ENCODE measurements at regions not wholly inside any gene's neighbourhood (a gene's known extent, or its start where the extent isn't known, plus 50 kb on each side); places are given as distances from the start of the nearest gene placed in this dataset.

DNA sequence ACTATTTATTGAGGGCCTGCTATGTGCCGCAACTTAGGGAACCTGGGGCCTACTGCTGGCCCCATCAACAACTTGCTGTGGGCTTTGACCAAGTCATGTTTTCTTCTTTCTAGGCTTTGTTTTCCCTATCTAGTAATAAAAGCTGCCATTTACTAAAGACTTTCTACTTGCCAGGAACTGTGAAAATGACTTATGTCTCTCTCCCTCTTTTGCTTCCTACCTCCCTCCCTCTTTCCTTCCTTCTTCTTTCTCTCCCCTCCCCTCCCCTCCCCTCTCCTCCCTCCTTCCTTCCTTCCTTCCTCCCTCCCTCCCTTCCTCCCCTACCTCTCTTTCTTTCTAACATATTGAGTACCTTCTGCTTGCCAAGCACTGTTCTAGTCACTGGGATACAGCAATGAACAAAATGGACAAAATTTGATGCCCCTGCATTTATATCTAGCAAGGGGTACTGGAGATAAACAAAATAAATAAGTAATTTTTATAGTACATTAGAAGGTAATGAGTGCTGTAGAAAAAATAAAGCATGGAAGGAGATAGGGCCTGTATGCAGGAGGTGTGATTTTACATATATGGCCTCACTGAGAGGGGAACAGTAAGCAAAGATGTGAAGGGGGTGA, 170.3 kb upstream of the USP24 start:
- no peak for DNase-seq (ENCODE audit: low read depth in 2 of 2)

DNA sequence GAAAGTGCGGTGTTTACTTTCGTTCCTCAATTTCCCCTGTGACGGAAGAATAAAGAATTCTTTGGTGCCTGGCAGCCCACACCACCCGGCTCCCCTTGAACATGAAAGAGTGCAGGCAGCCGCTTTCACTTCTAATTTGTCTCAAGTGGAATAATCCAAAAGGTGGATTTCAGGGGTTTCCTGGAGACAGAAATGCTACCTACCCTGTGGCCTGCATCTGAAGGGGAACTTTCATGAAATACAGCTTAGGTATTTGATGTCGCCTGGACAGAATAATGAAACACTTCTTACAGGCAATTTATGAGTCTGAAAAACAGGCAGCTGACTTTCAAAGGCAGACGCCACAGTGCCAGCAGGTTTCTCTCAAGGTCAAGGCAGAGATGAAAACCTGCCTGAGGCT, 169.5 kb upstream of the USP24 start:
- DNase-seq (ENCODE audit: low read depth in 2 of 2), result no peak

DNA sequence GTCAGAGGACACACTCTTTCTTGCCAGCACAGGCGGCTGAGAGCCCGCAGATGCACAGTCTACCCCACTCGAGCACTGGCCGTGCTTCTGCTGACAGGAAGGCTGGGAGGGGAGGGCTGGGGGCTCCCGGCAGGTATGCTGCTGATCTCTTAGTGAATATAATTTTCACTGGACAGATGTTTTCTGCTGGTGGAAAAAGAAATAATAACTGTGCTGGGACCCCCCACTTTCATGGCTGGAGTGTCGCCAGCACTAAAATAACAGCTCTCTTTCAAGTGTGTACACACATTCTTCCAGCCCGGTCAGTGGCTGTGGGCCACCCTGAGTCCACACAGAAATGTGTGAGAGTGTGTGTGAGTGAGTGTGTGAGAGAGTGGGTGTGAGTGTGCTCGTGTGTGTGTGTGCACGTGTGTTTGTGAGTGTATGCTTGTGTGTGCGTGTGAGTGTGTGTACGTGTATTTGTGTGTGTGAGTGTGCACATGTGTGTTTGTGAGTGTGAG, 167.7 kb upstream of the USP24 start:
- DNase-seq (ENCODE audit: low read depth in 2 of 2), result no peak

DNA sequence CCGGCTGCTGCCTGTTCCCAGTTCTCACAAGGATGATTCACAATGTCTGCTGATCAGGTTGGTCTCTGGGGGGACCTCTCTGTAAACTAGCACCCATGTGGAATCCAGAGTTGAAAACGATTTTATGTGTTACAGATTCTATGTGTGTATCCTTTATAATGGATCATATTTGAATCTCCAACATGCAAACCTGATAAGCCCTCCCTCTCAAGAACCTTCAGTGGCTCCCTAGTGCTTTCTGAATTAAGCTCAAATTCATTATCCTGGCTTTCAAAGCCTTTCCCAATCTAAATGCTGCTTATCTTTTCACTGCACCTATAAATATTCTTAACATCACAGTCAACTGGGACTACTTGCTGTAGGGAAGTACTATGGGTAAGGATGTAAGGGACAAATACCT, 166.8 kb upstream of the USP24 start:
- DNase-seq (ENCODE audit: low read depth in 2 of 2), result no peak

DNA sequence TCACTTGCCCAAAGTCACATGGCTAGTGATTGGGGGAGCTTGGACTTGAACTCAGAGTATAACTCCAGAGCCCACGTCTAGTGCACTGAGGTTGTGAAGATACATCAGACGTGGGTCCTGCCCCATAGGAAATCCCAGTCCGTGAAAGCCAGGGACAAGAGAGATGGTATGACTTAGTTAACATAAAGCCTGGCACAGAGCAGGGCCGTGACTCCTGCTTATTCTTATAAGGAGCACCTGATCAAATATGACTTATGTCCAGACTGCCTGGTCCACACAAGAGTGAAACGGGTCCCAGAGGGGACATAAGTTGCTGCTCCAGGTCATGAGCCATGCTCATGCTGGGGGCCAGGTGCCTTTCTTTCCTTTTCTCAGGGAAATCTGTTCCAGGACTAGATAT, 166.3 kb upstream of the USP24 start:
- no peak for DNase-seq (ENCODE audit: low read depth in 2 of 2)

DNA sequence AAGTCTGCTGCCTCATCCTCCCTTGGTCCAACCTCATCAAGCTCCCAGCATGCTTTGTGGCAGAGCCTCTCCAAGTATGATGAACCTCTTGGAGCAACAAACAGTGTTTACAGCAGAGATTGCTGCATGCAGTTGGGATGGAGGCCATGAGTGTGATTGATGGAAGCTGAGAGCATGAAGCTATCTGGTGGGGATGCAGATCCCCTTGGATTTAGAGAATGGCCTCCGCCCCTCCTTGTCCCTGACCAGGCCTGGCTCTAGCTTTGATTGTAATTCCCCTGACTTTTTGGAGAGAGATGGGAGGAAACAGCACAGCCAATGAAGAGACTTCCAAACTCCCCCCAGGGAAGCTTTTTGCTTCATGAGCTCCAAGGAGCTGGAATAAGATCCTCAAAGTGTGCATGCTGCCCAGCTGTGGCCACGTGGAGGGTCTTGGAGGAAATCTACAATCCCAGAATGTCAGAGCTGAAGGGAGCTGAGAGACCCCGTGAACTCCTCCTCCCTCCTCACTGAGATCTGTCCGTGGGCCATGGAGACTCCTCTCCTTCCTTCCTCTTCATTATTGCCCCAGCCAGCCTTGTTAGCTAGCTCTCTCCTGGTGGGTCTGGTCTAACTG, 165.3 kb upstream of the USP24 start:
- no peak for DNase-seq (ENCODE audit: low read depth in 2 of 2)

DNA sequence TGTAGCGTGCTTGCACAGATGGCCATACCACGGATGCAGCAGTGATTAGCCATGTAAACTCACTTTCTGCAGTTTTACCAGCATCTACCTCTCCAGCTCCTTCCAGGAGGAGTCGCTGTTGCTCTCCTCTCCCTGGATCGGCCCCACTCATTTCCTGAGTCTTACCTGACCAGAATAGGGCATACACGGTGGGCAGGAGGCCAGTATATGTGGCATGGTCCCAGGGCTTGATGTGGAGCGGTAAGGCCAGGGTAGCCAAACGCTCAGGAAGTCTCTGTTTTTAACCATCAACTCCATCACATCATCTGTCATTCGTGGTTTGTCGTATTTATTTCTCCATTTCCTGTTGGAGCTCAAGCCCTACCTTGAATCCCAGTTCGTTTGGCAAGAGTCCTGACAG, 163.4 kb upstream of the USP24 start:
- peak; percentile 55 to 62 for DNase-seq (ENCODE audit: low read depth in 2 of 2)

DNA sequence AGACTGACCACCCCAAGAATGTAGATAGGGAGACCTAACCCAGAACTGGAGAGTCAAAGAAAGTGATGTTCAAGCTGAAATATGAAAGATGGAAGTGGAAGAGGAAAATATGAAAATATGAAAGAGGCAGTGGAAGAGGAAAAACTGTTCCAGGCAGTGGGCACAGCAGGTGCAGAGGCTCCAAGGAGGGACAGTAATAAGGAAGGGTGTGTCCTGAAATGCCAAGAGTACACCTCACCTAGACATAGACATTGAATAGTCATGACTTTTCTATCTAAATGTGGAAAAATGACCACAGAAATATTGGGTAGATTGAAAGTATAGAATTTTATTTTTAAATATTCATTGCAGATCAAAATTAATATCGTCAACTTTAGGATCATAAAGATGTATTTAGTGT, 161.7 kb upstream of the USP24 start:
- DNase-seq (ENCODE audit: low read depth in 2 of 2), result no peak

DNA sequence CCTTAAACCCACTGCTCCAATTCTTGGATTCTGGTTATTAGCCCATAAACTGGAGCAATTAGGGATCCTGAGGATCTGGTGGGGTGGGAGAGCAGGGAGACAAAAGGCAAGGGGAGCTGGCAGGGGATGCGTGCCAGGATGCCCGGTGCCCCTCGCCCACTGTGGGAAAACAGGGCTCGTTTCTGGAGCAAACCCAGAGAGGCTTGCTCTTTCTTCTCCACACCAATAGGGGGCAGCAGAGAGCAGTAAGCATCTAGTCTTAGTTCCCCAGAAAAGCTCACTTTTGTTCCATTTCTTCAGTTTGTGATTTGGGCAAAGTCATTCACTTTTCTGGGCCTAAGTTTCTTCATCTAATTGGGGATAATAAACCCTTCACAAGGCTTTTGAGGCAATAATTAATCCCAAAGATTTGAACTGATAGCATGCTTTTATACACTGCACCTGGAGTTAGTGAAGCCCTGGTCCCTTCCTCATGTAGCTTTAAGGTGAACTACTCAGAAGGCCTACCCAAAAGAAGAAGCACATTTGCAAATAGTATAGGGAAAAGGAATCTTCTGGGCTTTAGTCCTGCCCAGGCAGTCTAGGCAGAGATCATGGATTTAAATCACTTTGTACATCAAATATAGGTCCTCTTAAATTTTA, 160.6 kb upstream of the USP24 start:
- DNase-seq (ENCODE audit: low read depth in 2 of 2), result peak; percentile 51 to 66

DNA sequence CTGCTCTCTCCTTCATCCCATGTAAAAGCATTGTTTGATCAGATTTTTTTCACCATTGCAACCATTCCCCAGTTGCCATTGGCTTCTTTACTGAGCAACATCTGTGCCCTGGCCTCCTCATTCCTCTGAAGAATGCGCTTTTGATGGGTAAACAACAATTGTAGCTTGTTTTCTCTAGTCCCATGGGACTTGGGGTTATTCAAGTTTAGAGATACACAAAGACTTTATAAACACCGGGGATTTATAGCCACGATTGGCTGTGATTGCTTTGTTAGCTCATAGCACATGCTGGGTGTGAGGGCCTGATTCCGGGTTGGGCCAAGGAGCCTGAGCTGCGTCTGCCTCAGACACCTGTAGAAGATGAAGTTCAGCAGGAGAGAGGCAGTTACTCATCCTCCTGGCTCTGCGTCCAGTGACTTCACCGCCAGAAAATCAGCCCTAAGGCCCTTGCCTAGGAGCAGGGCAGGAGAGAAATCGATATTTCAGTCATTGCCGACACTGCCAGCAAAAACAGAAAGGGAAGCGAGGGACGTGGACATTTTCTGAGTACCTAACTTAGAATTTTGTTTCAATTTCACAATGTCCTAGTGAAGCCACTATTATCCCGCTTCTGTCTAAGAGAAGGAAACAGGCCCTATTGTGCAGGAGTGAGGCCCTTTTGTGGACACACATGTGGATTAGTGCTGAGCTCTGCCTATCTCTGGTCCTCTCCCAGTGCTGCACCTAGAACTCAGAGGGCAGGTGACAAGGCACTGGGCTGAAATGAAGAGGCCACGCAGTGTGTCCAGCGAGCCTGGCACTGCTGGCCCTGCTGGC, 159.8 kb upstream of the USP24 start:
- DNase-seq (ENCODE audit: low read depth in 2 of 2), result no peak

DNA sequence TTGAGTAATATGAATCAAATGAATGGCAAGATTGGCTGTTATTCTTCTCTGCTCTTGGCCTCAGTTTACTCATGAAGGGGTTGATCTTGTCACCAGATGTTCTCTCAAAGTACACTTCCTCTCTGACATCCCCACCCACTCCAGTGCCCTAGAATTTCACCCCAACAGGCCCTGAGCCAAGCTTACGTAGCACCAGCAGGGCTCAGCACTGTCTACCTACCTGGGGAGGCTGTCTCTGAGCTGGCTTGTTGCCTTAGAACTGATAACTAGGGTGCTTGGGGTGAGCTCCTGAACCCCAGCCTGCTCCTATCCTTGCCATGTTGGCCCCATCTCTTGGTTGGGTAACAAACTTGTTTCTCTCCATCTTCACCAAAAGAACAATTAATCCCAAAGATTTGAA, 159.1 kb upstream of the USP24 start:
- DNase-seq (ENCODE audit: low read depth in 2 of 2), result no peak

DNA sequence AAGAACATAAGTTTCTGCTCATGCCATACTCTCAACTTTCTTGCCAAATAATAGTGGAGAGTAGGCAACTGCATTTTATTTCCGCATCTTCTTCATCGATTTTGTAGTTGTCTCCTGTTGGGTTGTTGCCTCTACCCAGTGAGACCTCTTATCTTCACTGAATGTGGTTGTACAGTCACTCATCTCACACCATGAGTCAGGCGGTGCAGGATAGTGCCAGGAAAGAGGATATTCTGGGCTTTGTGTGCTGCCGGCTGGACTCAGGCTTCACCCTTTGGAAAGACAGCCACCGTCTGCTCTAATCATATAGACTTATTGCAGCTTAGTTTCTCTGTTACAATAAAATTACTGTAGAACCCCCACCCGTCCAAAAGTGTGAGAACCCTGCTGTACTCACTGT, 154.3 kb upstream of the USP24 start:
- DNase-seq (ENCODE audit: low read depth in 2 of 2), result no peak

DNA sequence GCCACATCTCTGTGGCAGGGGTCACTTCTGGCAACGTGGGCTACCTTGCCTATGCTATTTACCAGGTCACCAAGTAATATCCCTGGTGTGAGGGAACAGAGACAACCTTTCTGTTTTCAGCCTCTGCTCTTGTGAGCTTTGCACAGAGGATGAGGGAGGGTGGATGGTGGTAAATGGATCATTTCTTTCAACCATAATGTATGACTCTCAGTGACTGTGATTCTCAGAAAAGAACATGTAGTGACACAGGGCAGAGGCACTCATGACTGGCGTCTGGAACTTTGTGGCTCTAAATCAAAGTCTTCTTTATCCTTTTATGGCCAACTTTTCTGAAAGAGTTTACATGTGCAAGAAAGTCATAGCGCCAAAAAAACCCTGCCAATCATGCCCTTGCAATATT, 153.5 kb upstream of the USP24 start:
- no peak for DNase-seq (ENCODE audit: low read depth in 2 of 2)

DNA sequence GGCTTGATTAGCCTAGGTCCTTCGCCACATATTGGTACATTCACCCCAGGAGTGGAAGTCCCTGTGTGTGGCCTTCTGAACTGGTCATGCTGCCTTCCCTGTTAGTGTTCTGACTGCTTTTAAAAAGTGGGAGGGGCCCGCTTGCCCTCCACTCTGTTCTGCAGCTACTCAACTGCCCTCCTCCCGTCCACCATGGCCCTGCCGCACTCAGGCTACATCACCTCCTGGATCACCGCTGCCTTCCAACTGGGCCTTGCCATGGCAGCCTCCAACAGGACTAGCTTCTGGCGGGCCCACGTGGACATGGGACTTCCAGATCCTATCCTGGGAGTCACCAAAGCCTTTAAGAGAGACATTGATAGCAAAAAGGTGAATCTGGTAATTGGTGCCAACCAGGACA, 152.1 kb upstream of the USP24 start:
- DNase-seq (ENCODE audit: low read depth in 2 of 2), result no peak

DNA sequence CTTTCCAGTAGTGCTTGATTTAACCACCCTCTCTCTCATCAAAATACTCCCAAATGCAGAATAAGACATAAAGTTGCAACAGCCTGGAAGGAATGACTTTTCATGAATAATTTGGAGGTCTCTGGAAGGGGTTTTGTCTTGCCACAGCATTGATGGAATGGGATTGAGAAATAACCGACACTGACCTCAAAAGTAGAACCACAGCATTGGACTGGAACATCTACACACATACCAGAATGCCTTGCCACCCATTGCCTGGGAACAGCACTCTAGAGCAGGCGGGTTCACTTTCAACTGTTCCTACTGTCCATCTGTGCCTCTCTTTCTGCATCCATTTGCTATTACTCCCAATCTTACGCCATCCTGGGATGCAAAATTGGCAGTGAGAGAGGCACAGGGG, 149.1 kb upstream of the USP24 start:
- no peak for DNase-seq (ENCODE audit: low read depth in 2 of 2)

DNA sequence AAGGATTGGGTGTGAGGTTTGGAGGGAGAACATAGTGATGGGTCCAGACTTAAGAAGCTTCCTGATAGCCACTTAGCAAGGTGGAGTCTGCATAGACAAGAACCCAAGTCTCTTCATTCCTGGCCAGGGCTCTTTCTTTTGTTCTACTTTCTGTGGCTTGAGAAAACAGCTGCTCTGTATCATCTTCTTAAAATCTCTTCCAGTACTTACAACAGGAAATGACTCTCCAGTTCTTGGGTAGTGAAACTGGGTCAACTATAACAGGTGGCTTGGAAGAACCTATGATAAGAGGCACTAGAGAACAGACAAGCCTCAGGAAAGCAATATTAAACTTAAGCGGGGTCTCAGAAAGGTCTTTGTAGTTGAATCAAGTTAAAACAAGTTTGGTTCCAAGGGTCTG, 148.1 kb upstream of the USP24 start:
- DNase-seq (ENCODE audit: low read depth in 2 of 2), result peak in 1 of 2 donors; percentile 29

DNA sequence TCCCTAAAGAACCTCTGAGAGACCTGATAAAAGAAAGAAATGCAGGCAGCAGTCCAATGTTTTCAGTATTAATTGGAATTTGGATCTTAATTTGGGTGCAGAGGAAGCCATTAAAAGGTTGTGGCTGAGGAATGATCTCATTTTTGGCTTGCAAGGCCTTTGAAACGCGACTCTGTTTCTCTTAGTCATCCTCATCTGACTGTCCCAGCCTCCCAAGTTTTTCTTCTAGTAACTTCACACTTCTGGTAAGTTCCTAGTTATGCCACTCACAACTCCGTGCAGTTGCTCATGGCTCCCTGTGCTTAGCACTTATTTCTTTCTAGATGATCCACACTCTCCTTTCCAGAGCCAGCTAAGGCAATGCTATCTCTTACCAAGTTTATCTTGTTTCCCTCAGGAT, 147.4 kb upstream of the USP24 start:
- DNase-seq (ENCODE audit: low read depth in 2 of 2), result peak in 1 of 2 donors; percentile 46

DNA sequence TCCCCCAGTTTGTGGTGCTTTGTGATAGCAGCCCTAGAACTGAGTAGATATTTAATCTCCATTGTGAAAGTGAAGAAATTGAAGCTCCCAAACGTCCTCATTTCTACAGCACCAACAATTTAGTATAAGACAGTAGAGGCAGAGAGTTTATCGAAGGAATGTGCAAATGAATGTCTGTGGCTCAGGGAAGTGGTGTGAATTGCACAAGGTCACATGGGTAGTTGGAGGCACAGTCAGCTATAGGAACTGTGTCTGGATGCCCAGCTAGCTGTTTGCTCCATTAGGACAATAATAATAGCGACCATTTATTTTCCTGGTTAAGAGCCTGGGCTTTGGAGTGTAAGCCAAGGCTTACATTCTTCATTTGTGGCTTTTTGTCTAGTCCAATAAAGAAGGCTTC, 144.4 kb upstream of the USP24 start:
- DNase-seq (ENCODE audit: low read depth in 2 of 2), result no peak

DNA sequence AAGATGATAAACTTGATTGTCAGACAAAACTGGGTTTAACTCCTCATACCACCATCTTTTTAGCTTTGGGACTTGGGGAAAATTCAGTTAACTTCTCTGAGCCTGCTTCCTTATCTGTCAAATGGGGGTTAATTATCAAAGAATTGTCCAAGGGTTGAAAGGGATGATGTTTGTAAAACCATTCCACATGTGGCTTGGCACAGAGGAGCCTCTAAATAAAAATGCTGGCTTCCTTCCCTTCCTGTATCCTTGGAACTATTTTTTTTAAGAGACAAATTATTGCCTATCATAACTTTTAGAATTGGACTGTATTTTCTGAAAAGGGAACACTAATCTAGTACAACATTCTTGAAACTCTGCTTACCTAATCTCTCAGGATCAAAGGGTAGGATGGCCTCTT, 143.4 kb upstream of the USP24 start:
- no peak for DNase-seq (ENCODE audit: low read depth in 2 of 2)

DNA sequence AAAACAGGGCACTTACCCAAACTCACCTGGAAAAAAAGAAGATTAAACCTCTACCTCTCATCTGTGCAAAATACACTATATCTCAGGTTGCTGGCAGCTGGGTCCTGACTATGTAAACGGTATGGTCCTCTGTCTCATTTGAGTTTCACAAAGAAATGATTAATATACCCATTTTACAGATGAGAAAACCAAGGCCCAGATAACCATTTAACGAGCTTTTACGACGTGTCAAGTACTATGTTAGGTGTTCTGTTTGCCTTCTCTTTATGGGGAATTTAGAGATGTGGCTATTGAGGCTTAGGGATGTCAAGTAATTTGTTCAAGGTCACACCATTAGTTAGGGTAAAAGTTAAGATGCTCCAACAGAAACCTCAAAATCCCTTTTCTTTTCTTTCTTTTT, 140.4 kb upstream of the USP24 start:
- no peak for DNase-seq (ENCODE audit: low read depth in 2 of 2)

DNA sequence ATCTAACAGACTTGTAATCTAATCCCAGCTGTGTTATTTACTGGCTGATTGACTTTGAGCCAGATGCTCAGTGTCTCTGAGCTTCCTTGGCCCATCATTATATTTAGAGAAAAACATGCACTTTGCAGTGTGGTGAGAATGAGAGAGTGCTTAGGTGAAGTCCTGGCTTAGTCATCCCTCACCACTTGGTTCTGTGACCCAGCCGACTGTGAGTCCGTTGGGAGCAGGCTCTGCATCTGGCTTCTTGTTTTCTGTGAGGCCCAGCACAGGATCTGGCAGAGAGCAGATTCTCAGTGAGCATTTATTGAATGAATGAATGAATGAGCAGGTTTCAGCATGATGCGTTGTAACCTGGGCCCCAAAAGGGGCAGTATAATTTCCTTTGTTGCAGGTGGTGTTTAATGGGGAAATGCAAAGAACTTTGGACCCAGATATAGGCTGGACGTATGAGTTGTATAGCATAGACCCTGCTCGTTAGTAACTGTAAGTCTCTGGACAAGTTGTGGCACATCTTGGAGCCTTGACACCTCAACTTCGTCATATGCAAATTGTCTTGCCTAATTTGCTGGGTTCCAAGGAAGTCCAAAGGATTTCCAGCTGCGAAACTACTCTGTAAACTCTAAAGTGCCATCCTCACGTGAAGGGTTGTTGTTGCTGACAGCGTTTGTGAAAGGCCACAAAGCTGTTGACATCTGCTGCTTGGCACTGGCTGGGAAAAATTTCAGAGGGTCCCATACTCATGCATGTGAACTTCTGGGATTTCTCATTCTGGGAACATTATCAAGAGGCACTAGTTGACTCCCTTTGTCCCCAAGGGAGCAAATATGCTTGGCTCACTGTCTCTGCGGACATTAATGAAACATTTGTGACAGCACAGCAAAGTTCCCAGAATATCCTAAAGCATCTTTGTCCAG, 138.8 kb upstream of the USP24 start:
- no peak for DNase-seq (ENCODE audit: low read depth in 2 of 2)
